ENCODE measurements at regions not wholly inside any gene's neighbourhood (a gene's known extent, or its start where the extent isn't known, plus 50 kb on each side); places are given as distances from the start of the nearest gene placed in this dataset.

DNA sequence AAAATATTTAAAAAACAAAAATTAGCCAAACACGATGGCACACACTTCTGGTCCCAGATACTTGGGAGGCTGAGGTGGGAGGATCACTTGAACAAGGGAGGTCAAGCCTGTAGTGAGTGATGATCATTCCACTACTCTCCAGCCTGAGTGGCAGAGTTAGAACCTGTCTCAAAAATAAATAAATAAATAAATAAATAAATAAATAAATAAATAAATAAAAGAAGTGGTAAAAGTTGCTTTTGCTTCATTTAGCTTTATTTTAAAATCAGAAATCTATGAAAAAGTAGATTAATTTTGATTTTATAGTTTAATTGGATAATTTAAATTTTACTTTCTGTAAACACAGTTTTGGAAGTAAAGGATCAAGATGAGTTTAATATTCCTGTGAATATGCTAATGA lies 552.9 kb upstream of the PCDH10 start:
- TF ChIP-seq CTCF (conservative IDR thresholded peaks at IDR 0.05; ENCODE audit: low read length) (no peak), EZH2phosphoT487 (IDR thresholded peaks at IDR 0.05; ENCODE audit: borderline replicate concordance) (no peak)

DNA sequence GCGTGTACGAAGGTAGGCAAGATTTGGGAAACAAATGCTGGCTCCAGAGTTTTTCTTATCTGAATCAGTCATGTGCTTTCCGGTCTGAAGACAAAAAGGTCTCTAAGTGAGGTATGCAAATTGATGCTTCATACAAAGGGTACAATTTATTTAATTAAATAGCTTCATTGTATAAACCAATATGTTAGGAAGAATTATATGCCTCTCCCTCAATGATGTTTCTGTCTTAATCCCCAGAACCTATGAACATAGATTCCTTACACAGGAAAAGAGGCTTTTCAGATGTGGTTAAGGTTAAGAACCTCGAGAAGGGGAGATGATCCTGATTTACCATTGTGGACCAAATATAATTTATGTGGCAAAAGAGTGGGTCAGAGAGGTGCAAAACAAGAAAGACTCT lies 543.5 kb upstream of the PCDH10 start:
- Histone ChIP-seq H3K9ac (ENCODE audit: low read depth, low read length, poor library complexity, severe bottlenecking) (no peak overlapping the region), H3K36me3 (ENCODE audit: insufficient read depth, low read length) (no peaks in the 10 kb centered on the region), H2AFZ (ENCODE audit: low read length) (no peak overlapping the region)

More for the DNA sequence above, 552.9 kb upstream of the PCDH10 start:
- H3K4me2 ChIP-seq (ENCODE audit: low read depth, low read length, poor library complexity, severe bottlenecking): no peak overlapping the region
- no peaks in the 10 kb centered on the region for H3F3A ChIP-seq (ENCODE audit: low read depth)
- H2AFZ ChIP-seq (ENCODE audit: low read length): no peak overlapping the region
- H3K9ac ChIP-seq (ENCODE audit: low read depth, low read length, poor library complexity, severe bottlenecking): no peak overlapping the region
- H3K9me3 ChIP-seq (ENCODE audit: insufficient read depth, low read depth, low read length): no peaks in the 10 kb centered on the region
- no peaks in the 10 kb centered on the region for H3K79me2 ChIP-seq (ENCODE audit: insufficient read depth, low read length)
- H3K27me3 ChIP-seq (ENCODE audit: insufficient read depth, low read length, poor library complexity, severe bottlenecking): no peaks in the 10 kb centered on the region
- no peak overlapping the region for H3K4me3 ChIP-seq (ENCODE audit: low read length, poor library complexity, severe bottlenecking)
- H3K4me1 ChIP-seq (ENCODE audit: insufficient read depth, low read length, poor library complexity, severe bottlenecking): no peaks in the 10 kb centered on the region
- H4K20me1 ChIP-seq (ENCODE audit: insufficient read depth, low read length, poor library complexity, severe bottlenecking): no peaks in the 10 kb centered on the region
- H3K9me2 ChIP-seq (replicated peaks; ENCODE audit: low read depth, low read length): no peaks in the 10 kb centered on the region
- H3K36me3 ChIP-seq (ENCODE audit: insufficient read depth, low read length): no peaks in the 10 kb centered on the region

GRCh38 chr4:132614682-132615081 lies 534.4 kb upstream of the PCDH10 start:
- TF ChIP-seq CTCF (conservative IDR thresholded peaks at IDR 0.05; ENCODE audit: low read length): peak; percentile 72
- no peak for TF ChIP-seq EZH2phosphoT487 (IDR thresholded peaks at IDR 0.05; ENCODE audit: borderline replicate concordance)
- Histone ChIP-seq H3K9ac (ENCODE audit: low read depth, low read length, poor library complexity, severe bottlenecking) (no peak overlapping the region), H3K36me3 (ENCODE audit: insufficient read depth, low read length) (no peaks in the 10 kb centered on the region), H3K4me2 (ENCODE audit: low read depth, low read length, poor library complexity, severe bottlenecking) (no peak overlapping the region), H3K4me1 (ENCODE audit: insufficient read depth, low read length, poor library complexity, severe bottlenecking) (peaks cover 4% of the 10 kb centered on the region), H3K79me2 (ENCODE audit: insufficient read depth, low read length) (no peaks in the 10 kb centered on the region), H3K9me2 (replicated peaks; ENCODE audit: low read depth, low read length) (no peaks in the 10 kb centered on the region), H3K9me3 (ENCODE audit: insufficient read depth, low read depth, low read length) (peaks cover 15% of the 10 kb centered on the region; the same call in 1 of the 2 replicates), H4K20me1 (ENCODE audit: insufficient read depth, low read length, poor library complexity, severe bottlenecking) (no peaks in the 10 kb centered on the region), H2AFZ (ENCODE audit: low read length) (no peak overlapping the region), H3K27me3 (ENCODE audit: insufficient read depth, low read length, poor library complexity, severe bottlenecking) (no peaks in the 10 kb centered on the region), H3F3A (ENCODE audit: low read depth) (no peaks in the 10 kb centered on the region), H3K4me3 (ENCODE audit: low read length, poor library complexity, severe bottlenecking) (no peak overlapping the region)

More for the DNA sequence above, 543.5 kb upstream of the PCDH10 start:
- H3K4me3 ChIP-seq (ENCODE audit: low read length, poor library complexity, severe bottlenecking): no peak overlapping the region
- no peaks in the 10 kb centered on the region for H3F3A ChIP-seq (ENCODE audit: low read depth)
- no peaks in the 10 kb centered on the region for H3K27me3 ChIP-seq (ENCODE audit: insufficient read depth, low read length, poor library complexity, severe bottlenecking)
- TF ChIP-seq CTCF (conservative IDR thresholded peaks at IDR 0.05; ENCODE audit: low read length) (no peak), EZH2phosphoT487 (IDR thresholded peaks at IDR 0.05; ENCODE audit: borderline replicate concordance) (no peak)
- H4K20me1 ChIP-seq (ENCODE audit: insufficient read depth, low read length, poor library complexity, severe bottlenecking): no peaks in the 10 kb centered on the region
- H3K9me3 ChIP-seq (ENCODE audit: insufficient read depth, low read depth, low read length): no peaks in the 10 kb centered on the region
- H3K9me2 ChIP-seq (replicated peaks; ENCODE audit: low read depth, low read length): no peaks in the 10 kb centered on the region
- H3K79me2 ChIP-seq (ENCODE audit: insufficient read depth, low read length): no peaks in the 10 kb centered on the region
- no peaks in the 10 kb centered on the region for H3K4me1 ChIP-seq (ENCODE audit: insufficient read depth, low read length, poor library complexity, severe bottlenecking)
- H3K4me2 ChIP-seq (ENCODE audit: low read depth, low read length, poor library complexity, severe bottlenecking): no peak overlapping the region

Measured in Loucy (cell line).